HG03432 (cell line): ENCODE measurements at regions not wholly inside any gene's neighbourhood (a gene's known extent, or its start where the extent isn't known, plus 50 kb on each side); places are given as distances from the start of the nearest gene placed in this dataset.
A peak's percentile ranks its signal among the peaks of the same experiment; 100 is the strongest.
"Not testable (repeated sequence)": the region's sequence is repeated elsewhere in the genome, so short reads cannot be mapped to it uniquely, and the experiment has no call there.

Experiments
- ATAC-seq: cut with Tn5 transposase; IDR thresholded peaks from one replicate; pipeline ENCODE4 v1.9.1; 2021; ENCODE audit warnings: mild to moderate bottlenecking, moderate library complexity; ENCODE audit not compliant: unreplicated experiment

DNA sequence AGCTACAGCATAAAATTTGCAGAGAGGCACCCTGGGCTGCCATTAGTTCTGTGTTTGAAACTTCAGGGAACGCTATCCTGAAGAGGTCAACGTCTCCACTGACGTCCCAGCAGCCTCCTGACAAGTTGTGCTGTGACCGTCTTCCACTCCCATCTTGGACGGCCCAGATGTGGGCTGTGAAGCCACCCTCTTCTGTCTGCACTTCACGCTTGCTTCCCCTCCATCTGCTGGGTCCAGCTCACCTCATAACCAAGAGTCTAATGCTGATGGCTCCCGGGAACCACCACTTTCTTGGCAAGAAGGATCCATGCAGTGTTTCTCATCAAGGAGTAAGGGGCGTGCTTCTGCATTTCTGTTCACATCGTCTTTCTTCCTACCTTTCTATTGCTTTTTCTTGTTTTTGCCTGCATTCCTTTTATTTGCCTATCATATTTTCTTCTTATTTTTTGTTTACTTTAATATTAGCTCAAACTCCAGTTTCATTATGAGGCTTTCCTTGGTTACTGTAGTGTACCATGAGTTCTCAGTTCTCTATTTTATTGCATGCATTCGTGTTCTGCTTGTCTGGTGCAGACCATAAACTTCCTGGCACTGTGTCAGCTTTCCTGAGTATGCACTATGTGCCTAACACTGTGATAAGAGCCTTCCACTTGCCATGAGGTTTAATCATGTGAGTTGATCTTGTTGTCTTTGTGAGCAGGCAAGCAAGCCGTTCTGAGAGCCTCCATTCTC, 631.8 kb upstream of the RAB6C start:
- peak; percentile 99 for ATAC-seq

GRCh38 chr2:129354631-129355030, 624.8 kb upstream of the RAB6C start:
- no peak for ATAC-seq

GRCh38 chr2:129361688-129362087, 617.8 kb upstream of the RAB6C start:
- no peak for ATAC-seq

DNA sequence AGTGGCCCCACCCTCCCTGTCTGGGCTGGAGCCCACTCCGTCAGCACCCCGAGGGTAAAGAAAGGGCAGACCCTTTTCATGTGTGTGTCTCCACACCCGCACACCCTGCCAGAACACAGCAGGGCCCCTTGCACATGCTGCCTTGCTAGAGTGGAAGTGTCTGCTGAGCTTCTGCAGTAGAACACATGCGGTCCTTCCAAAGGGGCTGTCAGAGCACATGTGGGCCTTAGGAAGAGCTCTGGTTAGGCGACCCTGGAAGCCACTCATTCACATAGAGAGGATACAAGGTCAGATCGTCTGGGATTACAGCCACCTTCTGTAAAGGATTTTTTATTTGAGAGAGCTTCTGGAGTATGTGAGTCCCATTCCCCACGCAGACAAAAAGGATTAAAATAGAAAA, 613.2 kb upstream of the RAB6C start:
- ATAC-seq = no peak

GRCh38 chr2:129367107-129367506, 612.4 kb upstream of the RAB6C start:
- ATAC-seq = no peak

DNA sequence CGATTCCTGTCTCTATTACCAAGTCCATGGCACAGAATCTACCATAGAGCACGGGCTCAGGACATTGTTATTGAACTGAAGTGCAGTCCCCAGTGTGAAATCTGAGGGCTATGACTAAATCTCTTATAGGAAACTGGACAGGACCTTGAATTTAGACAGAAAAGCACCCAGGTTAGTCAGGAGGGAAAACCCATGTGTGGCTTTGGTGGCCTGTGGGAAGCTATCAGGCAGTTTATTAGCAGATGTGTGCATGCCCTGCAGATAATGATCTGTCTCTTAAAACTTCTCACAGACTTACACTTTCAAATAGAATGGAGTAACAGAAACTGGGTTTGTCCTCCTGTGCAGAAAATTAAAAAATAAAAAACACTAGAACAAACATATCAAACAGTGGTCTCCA, 610.0 kb upstream of the RAB6C start:
- ATAC-seq = peak; percentile 67

GRCh38 chr2:129374452-129374851, 605.0 kb upstream of the RAB6C start:
- ATAC-seq = no peak

- ATAC-seq = no peak
These were observed 603.6 kb upstream of the RAB6C start for GRCh38 chr2:129375632-129376425.

GRCh38 chr2:129376426-129377077, 602.9 kb upstream of the RAB6C start:
- no peak for ATAC-seq

DNA sequence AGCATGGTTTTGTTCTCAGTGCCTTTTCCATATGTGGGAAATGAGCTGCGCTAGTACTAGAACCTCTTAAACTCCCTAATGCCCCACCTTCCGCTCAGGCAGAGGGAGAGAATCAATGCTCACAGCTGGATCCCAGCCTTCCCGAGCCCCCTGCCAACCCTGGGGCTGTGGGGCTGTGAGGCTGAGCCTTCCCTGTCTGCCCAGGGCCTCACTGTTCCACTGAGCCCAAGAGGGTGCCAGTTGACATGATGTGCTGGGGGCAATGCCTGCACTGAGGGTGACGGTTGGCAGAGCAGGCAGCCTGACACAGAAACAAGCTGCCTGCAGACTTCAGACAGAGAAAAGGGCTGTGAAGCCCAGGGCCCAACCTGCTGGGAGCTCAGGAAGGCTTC, 602.4 kb upstream of the RAB6C start:
- ATAC-seq = no peak

GRCh38 chr2:129378186-129378585, 601.3 kb upstream of the RAB6C start:
- no peak for ATAC-seq

DNA sequence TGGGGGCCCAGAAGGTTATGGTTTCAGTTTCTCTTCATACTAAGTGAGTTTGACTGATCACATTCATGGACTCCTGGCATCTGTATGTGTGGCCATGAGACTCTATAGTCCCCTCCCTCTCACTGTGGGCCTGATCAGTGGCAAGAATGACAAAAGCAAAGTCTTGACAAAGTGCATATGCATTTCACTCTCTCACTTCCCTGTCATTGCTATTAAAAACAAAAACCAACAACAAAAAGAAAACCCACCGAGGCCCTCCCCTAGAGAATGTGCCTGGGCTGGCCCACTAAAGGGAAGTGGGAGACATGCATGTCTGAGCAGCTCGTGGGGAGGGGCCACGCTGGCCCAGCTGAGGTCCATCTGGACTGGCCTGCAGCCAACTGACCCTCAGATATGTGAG, 600.1 kb upstream of the RAB6C start:
- no peak for ATAC-seq

GRCh38 chr2:129381789-129382188, 597.7 kb upstream of the RAB6C start:
- no peak for ATAC-seq

DNA sequence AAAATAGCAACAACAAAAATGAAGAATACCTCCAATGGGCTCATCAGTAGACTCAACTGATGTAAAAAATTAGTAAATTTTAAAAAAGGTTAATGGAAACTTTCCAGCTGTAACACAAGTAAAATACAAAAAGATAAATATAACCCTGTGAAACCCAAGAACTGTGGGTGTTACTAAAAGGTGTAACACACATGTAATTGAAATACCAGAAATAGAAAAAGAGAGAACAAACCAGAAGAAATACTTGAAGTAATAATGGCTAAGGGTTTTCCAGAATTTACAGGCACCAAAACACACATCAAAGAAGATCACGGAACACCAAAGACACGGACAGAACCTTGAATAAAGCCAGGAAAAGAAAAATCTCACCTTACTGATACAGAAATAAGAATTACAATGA, 590.6 kb upstream of the RAB6C start:
- no peak for ATAC-seq

DNA sequence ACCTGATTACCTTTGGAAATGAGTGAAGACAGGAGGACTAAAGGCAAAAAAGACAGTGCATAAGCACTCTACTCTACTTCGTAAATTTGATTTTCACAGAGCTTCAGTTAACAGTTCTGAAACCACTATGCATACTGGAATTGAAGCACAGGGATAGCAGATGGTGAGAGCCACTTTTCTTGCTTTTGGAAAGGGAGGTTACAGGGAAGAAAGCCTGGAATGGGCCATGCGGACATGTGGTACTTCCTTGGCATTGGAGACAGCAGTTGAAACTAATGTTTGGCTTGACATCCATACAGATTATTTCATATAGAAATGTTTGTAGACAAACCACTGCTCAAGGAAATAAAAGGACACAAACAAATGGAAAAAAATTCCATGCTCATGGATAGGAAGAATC, 585.6 kb upstream of the RAB6C start:
- no peak for ATAC-seq

DNA sequence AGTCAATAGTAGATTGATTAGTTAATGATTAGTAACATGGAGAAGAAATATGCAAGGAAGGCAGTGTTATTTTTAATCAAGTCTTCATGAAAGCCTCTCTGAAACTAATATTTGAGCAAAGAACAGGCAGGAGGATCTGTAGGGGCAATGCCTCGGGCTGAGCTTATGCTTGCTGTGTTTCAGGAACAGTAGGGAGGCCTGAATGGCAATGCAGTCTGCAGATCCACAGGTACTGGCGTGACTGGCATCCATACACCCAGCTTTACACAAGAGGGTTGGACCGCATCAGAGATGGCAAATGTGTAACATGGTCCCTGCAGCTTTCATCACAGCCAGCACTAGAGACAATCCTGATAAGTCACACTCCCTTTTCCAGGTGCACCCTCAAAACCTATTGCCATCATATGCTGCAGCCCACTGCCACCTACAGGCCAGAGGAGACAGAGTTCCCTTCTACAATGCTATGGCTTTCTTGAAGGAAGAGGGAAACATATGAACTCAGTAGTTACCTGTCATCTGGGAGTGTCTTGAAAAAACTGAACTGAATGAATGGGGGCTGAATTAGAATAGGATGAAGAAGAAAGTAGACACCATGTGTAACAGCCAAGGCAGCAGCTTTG, 582.4 kb upstream of the RAB6C start:
- peak; percentile 71 for ATAC-seq

DNA sequence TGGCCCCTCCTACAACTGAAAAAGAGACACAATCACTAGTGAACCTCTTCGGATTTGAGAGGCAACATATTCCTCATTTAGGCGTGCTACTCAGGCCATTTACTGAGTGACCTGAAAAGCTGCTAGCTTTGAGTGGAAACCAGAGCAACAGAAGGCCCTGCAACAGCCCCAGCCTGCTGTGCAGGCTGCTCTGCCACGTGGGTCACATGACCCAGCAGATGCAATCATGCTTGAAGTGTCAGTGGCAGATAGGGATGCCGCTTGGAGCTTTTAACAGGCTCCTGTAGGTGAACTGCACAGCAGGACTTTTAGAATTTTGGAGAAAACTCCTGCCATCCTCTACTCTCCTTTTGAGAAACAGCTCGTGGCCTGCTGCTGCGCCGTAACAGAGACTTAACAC, 578.6 kb upstream of the RAB6C start:
- no peak for ATAC-seq

DNA sequence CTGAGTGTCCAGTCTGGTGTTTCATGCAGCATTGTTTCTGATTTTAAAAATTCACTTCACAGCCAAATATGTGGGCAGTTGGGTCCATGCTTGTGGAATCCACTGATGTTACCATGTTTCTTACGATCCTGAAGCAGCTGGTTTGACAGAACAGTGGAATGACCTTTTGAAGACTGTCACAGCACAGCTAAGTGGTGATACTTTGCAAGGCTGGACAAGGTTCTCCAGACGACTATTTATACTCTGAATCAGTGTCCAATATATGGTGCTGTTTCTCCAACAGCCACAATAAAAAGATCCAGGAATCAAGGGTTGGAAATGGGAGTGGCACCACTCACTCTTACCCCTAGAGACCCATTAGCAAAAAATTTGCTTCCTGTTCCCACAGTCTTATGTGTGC, 577.4 kb upstream of the RAB6C start:
- ATAC-seq = no peak

- ATAC-seq = no peak
These were observed 575.3 kb upstream of the RAB6C start for GRCh38 chr2:129404000-129404685.

DNA sequence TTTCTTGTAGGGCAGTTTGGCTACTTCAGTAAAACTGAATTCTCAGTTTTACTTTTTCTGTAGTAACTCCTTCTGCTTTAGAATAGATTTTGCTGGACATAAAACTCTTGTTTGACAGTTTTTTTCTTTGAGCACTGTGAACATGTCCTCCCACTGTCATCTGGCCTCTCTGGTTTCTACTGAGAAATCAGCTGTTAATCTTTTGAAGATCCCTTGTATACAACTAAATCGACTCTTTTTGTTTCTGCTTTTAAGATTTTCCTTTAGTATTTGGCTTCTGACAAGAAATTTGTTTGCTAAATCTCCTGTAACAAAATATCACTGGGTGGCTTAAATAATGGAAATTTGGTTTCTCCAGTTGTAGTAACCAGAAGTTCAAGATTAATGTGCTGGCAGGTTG, 570.9 kb upstream of the RAB6C start:
- no peak for ATAC-seq

DNA sequence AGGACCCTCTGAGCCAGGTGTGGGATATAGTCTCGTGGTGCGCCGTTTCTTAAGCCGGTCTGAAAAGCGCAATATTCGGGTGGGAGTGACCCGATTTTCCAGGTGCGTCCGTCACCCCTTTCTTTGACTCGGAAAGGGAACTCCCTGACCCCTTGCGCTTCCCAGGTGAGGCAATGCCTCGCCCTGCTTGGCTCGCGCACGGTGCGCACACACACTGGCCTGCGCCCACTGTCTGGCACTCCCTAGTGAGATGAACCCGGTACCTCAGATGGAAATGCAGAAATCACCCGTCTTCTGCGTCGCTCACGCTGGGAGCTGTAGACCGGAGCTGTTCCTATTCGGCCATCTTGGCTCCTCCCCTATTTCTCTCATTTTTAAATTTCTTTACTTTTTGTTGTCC, 562.4 kb upstream of the RAB6C start:
- not testable (repeated sequence) for ATAC-seq
